ENCODE measurements at regions not wholly inside any gene's neighbourhood (a gene's known extent, or its start where the extent isn't known, plus 50 kb on each side); places are given as distances from the start of the nearest gene placed in this dataset.

- no peak for DNase-seq
Observed at GRCh38 chr9:73682789-73683188, 531.1 kb downstream of the ANXA1 start.

GRCh38 chr9:73683862-73684591 lies 532.4 kb downstream of the ANXA1 start:
- DNase-seq = no peak

GRCh38 chr9:73684601-73685000 lies 532.9 kb downstream of the ANXA1 start:
- no peak for DNase-seq

DNA sequence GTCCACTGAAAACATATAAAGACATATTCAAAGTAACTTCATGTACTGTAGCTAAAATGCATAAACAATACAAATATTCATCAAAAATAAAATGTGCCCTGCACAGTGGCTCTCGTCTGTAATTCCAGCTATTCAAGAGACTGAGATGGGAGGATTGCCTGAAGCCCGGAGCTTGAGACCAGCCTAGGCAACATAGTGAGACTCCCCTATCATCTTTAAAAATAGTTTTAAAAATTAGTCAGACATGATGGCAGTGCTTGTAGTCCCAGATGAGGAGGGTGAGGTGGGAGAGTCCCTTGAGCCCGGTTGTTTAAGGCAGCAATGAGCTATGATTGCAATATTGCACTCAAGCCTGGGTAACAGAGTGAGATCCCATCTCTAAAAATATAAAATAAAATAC lies 534.1 kb downstream of the ANXA1 start:
- DNase-seq = no peak

DNA sequence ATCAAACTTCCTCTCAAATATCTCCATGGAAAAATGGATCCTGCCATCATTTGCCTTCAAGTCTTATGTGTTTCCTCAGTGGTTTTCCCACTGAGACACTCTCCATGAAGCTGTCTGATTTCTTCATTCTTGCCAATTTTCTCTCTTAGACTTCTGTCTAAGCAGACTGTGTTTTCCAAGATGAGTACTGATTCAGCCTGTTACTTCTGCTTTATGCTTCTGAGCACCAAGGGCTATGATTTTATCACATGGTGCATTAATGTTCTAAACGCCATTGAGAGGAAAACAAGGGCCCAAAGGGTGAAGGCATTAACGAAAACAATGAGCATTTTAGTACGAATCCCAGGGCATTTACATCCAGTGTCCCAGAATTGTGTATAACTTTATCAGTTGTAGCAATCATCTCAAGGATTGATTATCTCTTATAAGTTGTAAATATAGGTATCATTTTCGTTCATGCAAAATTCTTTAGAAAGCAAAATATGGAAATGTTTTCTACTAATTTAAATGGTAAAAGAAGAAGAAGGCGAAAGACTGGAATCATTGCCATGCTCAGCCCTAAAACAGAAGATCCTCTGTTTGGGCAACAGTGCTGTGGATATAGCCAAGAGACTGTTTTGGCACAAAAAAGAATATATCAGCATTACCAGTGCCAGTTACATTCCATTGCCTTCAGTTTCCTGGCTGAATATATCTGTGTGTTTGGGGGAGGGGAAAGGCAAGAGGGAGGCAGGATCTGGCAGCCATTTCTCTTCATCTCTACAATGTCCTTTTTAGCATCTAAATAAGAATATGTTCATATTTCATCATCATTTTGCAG lies 537.6 kb downstream of the ANXA1 start:
- no peak for DNase-seq

DNA sequence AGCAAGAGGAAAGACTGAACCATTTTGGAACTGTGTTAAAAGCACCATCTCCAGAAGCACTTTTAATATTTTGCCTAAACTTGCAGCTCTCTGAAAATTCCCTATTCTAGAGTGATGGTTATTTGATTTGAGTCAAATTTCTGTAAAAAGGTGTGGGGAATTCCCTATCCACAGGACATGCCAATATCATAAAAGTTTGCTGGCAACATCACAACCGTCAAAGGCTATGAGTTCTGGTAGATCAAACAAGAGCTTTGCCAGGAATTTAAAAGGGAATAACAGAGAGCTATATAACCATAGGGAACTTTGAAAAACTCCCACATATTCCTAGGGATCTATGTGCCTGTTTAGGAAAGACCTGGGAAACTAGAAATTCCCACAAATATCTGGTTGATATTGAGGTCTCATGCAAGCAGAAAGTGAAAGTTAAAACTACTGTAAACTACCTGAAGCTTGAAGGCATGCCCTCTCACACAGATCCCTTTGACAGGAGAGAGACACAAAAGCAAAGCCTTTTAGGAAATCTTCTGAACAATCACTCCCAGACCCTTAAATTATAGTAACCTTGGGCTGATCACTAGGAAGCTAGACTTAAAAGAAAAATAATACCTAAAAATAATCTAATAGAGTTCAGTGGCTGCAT lies 549.9 kb downstream of the ANXA1 start:
- DNase-seq = no peak

- DNase-seq = no peak
Observed at GRCh38 chr9:73714294-73714693, 562.6 kb downstream of the ANXA1 start.

DNA sequence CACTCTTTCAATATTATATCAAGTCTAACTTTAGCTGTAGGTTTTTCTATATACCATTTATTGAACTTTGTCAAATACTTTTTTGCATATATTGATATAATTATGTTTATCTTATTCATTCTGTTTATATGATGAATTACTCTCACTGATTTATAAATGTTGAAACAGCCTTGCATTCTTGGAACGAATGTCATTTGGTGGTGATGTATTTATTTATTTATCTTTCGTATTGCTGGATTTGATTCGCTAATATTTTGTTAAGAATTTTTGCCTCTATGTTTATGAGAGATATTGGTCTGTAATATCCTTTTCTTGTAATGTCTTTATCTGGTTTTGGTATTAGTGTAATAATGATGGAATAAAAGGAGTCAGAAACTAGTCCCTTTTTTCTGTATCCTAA lies 563.9 kb downstream of the ANXA1 start:
- DNase-seq = no peak

- DNase-seq = no peak
Observed at GRCh38 chr9:73719660-73720059, 568.0 kb downstream of the ANXA1 start.

DNA sequence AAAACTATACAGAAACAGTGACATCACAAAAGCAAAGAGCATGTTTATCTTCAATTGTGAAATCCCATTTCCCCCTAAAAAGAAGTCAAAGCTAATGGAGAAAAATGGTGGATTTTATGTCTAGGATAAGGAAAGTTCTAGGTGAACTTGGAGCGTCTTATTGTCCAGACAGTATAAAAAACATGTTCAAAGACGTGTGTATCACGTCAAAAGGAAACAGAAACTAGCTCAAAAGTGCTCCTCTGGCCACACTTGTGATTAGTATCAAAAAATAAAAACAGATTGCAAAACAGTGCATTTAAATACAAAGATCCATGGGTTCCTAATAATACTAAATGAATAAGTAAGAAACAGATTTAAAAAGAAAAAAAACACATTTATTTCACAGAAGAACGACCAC lies 568.9 kb downstream of the ANXA1 start:
- no peak for DNase-seq

DNA sequence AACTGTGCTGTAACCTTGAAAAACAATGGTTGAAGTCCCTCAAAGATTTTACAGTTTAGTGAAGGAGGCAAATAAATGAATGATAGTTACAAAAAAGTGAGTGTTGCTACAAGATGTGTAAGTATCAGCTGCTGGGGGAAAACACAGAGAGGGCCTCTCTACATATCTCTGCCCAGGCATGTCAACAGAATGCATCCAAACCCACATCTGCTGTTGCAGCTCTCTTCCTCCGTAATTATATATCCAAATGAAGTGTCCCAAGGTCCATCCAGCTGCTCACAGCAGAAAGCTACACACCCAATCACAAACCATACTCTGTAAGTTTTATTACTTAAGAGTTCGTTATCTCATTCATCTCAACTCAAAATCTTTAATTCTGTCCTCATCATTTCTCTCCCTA lies 584.6 kb downstream of the ANXA1 start:
- no peak for DNase-seq

DNA sequence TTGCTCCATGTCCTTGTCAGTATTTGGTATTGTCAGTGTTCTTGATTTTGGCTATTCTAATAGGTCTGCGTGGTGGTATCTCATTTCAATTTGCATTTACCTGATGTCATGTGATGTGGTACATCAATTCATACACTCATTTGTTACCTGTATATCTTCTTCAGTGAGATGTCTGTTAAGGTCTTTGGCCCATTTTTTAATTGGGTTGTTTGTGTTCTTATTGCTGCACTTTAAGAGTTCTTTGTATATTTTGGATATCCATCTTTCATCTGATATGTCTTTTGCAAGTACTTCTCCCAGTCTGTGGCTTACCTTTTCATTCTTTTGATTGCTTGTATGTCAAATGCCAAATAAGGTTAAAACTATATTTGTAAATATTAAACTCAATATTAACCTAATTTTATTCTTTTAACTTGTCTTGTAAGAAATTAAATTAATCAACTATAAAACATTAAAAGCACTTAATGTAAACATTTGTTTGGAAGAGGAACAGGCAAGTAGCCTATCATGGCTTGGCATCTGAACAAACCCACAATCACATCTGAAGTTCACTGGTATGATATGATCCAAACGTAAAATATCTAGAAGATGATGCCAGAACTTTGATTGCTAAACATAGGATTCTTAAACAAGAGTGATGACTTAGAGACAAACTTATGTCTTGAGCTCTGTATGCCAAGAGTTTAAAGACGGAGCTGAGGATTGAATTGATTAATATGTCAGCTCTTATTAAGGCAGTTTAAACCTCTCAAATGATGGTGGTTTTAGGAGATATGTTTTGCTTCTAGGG lies 587.3 kb downstream of the ANXA1 start:
- DNase-seq = no peak

GRCh38 chr9:73741316-73741715 lies 589.7 kb downstream of the ANXA1 start:
- no peak for DNase-seq

GRCh38 chr9:73742412-73742811 lies 590.7 kb downstream of the ANXA1 start:
- DNase-seq = no peak

- DNase-seq = no peak
Observed at GRCh38 chr9:73743826-73744225, 592.2 kb downstream of the ANXA1 start.

- no peak for DNase-seq
Observed at GRCh38 chr9:73745598-73745997, 593.9 kb downstream of the ANXA1 start.

DNA sequence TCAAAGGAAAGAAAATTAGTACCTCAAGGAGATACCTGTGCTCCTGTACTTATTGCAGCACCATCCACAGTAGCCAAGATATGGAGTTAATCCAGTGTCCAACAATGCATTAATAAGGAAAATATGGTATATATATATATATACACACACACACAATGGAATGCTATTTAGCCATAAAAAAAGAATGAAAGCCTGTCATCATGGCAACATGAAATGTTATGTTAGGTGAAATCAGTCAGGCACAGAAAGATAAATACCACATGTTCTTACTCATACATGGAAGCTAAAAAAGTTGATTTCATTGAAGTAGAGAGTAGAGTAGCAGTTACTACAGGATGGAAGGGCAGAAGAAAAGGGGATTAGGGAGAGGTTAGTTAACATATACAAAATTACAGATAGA lies 601.5 kb downstream of the ANXA1 start:
- DNase-seq = no peak

DNA sequence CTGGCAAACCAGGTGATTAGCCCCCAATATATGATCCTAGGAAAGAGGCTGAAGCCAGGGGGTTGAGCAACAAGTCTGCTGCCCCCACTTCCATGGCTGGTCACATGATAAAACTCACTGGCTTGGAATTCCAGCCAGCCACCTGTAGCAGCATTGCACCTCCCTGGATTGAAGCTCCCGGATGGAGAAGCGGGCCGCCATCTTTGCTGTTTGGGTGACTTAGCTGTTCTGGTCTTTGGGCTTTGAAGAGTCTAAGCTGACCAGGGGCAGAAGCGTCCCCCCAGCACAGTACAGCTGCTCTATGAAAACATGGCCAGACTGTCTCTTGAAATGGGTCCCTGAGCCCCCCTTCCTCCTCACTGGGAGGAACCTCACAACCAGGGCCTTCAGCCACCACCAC lies 610.2 kb downstream of the ANXA1 start:
- no peak for DNase-seq

- no peak for DNase-seq
Observed at GRCh38 chr9:73773896-73774295, 622.2 kb downstream of the ANXA1 start.

GRCh38 chr9:73775757-73776156 lies 624.1 kb downstream of the ANXA1 start:
- no peak for DNase-seq

DNA sequence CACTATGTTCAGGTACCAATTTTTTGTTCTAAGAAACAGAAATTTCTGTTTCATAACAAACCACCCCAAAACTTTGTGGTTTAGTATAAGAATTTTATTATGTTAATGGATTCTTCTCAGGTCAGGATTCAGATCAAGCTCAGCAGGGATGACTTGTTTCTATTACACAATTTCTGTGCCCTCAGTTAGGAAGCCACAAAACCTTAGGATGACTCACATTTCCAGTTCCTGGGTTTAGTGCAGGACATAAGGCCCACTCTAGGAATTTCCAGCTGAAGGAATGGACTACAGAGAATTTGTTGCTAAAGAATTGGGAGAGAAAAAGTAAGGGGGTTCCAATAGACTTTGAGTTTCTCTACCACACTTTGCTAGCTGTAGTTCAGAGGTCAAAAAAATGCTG lies 629.3 kb downstream of the ANXA1 start:
- no peak for DNase-seq

DNA sequence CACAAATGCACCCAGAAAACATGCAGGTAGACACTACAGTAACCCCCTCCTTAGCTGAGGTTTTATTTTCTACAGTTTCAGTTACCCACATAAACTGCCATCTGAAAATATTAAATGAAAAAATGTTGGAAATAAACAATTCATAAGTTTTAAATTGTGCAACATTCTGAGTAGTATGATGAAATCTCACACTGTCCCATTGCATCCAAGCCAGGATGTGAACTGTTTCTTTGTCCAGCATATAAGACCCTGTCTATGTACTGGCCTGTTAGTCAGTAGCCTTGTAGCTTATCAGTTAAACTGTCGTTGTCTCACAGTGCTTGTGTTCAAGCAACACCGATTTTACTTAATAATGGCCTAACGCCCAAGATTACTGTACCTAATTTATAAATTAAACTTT lies 630.5 kb downstream of the ANXA1 start:
- no peak for DNase-seq

DNA sequence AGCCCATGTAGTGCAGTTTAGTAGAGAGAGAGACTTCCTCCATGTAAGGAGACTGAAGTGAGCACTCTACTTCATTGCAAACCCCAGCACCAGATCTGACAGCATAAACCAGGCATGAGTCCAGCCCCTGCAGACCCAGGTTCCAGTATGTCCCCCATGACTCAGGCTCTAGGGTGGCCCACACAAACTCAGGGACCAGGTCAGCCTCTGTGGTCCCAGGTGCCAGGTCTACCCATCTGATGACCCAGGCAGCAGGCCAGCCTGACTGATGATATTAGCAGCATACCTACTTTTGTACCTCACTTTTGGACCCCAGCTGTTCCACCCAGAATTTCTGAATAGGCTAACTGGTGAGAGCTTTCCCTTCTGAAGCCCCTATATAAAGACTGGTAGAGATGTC lies 647.8 kb downstream of the ANXA1 start:
- no peak for DNase-seq

Data from activated T-cell treated with anti-CD3 and anti-CD28 coated beads for 4 hours (primary cell).